ENCODE measurements at regions not wholly inside any gene's neighbourhood (a gene's known extent, or its start where the extent isn't known, plus 50 kb on each side); places are given as distances from the start of the nearest gene placed in this dataset.

- DNase-seq (ENCODE audit: low spot score) = no peak
These were observed 403.4 kb upstream of the MC4R start for GRCh38 chr18:60775978-60776377.

DNA sequence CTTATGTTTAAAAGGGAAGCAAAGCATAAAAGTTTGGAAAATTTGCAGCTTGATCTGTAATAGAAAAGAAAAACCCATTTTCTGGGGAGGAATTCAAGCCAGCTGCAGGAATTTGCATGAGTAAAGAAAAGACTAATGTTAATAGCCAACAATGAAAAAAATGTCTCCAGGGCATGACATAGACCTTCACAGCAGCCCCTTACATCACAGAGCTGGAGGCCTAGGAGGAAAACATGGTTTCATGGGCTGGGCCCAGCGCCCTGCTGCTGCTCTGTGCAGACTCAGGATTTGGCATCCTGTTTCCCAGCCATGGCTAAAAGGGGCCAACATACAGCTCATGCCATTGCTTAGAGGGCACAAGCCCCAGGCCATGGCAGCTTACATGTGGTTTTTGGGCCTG lies 411.6 kb upstream of the MC4R start:
- no peak for DNase-seq (ENCODE audit: low spot score)

GRCh38 chr18:60794802-60795201 lies 422.2 kb upstream of the MC4R start:
- no peak for DNase-seq (ENCODE audit: low spot score)

DNA sequence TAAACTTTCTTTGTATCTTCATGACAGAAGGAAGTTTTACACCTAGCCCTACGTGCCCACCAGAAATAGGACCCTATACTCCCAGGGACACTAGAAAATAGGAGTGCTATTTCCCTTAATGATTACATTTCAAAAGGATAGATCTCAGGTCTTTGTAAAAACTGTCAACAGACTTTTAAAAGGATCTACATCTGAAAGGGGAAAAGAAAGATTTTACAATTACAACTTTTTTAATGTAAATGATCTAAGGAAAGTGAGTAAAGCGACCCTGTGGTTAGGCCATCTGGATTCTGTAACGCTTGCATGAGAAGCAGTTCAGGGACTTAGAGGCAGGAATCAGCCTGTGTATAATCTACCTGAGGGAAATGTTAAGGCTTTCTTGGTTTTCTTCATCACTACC lies 431.8 kb upstream of the MC4R start:
- no peak for DNase-seq (ENCODE audit: low spot score)

GRCh38 chr18:60809937-60810336 lies 437.4 kb upstream of the MC4R start:
- DNase-seq (ENCODE audit: low spot score) = no peak

DNA sequence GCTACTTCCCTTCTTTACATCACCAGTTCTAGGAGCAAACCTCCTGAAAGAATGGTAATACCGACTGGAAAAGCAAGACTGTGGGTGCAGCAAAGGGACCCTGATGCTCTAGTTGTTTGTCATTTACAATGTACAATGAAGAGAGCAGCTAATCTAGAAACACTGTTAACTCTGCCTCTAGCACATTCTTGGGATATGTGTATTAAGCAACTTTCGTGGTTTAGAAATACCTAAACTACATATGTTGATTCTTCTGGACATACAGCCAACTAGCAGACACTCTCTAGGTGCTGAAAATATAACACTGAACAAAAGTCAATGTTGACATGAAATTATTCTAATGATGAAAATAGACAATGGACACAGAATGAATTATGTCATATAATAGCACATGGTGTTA lies 440.3 kb upstream of the MC4R start:
- no peak for DNase-seq (ENCODE audit: low spot score)

GRCh38 chr18:60826346-60826745 lies 453.8 kb upstream of the MC4R start:
- DNase-seq (ENCODE audit: low spot score) = no peak

- no peak for DNase-seq (ENCODE audit: low spot score)
These were observed 459.4 kb upstream of the MC4R start for GRCh38 chr18:60831971-60832370.

DNA sequence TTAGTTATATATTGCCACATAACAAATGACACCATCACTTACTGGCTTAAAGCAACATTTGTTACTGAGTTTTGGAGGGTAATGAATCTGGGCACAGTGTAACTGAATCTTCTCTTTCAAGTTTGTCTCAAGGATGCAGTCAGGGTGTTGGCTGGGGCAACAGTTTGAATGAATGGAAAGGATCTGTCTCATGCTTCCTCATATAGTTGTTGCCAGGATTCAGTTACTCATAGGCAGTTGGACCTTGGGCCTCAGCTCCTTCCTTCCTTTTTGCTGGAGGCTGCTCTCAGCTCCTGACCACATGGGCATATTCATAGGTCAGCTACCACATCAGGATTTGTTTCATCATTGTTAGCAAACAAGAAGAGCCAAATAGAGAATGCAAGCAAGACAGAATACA lies 466.1 kb upstream of the MC4R start:
- no peak for DNase-seq (ENCODE audit: low spot score)

DNA sequence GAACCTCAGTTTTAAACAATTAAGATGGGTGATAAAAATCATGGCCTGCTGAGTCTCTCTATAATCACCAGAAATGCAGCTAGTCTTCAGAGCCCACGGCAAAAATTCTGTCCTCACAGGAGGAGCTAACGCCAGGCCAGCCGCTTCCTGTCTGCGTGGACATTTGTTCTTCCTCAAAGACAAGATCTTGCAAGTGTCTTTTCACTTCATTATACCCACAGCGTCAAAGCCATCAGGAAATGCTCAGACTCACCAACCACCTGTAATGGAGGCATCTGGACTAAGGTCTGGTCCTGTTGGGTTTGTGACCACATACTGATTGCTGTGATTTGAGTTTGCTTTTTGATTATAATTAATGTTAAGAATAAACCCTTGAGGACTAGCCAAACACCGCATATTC lies 473.8 kb upstream of the MC4R start:
- DNase-seq (ENCODE audit: low spot score) = no peak

DNA sequence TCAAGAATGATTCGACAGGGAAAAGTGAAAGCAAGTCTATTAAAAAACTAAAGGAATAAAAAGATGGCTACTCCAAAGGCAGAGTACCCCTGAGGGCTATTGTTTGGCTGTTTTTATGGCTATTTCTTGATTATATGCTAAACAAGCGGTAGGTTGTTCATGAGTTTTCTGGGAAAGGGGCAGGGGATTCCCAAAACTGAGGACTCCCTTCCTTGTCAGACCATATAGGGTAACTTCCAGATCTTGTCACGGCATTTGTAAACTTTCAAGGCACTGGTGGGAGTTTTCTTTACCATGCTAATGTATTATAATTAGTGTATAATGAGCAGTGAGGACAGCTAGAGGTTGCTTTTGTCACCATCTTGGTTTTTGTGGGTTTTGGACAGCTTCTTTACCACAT lies 474.9 kb upstream of the MC4R start:
- DNase-seq (ENCODE audit: low spot score) = no peak

DNA sequence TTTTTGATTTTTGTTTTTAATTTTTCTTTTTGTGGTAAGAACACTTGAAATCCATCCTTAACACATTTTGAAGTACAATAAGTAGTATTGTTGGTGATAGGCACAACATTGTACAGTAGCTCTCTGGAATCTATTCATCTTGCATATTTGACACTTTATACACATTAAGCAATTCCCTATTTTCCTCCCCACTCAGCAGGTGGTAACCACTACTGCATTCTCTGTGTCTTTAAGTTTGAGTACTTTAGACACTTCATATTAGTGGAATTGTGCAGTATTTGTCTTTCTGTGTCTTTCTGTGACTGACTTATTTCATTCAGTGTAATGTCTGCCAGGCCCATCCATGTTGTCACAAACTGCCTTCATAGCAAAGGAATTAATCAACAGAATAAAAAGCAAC lies 471.7 kb upstream of the CDH20 start:
- DNase-seq (ENCODE audit: low spot score) = no peak

DNA sequence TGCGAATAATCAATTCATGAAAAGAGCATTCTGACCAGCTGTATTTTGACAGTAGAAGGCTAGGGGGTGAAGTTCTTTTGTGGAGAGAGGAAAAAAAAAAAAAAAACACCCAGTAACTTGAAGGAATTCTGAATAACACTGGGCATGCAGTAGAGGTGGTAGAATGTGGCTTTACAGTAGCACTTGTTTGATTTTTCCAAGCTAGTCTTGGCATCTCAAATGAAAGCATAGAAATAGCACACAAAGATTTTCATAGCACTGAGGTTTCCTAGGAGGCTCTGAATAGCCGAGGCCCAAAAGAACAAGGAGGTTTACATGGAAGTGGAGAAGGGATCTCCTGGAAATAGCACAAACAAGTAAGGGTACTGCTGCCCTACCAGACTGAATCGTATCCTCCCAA lies 470.2 kb upstream of the CDH20 start:
- no peak for DNase-seq (ENCODE audit: low spot score)

GRCh38 chr18:60865801-60866200 lies 467.4 kb upstream of the CDH20 start:
- no peak for DNase-seq (ENCODE audit: low spot score)

GRCh38 chr18:60870261-60871153 lies 462.7 kb upstream of the CDH20 start:
- DNase-seq (ENCODE audit: low spot score) = no peak

DNA sequence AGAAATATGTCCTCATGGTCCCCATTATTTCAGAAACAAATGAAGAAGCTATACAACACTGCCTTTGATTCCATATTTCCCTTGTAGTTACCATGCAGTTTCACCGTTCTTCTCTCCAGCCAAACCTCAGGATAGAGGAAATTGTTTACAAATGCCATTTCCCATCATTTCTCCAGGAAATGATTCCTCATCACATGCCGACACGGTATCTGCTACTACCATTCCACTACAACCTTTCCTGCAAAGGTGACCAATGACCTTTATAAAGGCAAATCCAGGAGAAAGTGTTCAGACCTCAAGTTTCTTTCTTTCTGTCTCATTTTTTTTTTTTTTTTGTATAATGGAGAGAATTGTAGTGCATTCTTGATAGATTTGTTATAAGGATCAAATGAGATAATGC lies 460.8 kb upstream of the CDH20 start:
- DNase-seq (ENCODE audit: low spot score) = no peak

- DNase-seq (ENCODE audit: low spot score) = no peak
These were observed 459.5 kb upstream of the CDH20 start for GRCh38 chr18:60873708-60874107.

DNA sequence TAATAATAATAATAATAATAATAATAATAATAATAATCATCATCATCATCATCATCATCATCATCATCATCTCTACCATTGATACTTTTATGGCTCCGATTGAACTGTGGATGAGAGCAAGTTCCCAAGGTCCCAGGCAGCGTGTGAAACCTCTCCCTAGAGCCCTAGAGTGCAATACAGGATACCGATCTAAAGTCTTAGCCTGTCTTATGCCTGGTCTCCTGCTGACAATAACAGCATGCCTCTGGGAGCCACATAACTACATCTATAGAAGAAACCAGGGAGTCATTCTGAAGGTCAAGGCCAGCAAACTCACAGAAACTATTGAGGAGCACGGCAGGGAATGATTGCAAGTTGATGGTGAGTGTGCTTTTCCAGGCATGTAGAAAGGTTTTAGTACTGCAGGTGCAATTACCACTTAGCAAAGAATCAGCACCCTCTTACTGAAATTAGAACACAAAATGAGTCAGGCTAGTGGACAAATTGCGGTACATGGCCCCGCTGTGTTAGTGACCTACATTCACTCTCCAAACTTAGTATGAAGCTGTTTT lies 457.2 kb upstream of the CDH20 start:
- no peak for DNase-seq (ENCODE audit: low spot score)

DNA sequence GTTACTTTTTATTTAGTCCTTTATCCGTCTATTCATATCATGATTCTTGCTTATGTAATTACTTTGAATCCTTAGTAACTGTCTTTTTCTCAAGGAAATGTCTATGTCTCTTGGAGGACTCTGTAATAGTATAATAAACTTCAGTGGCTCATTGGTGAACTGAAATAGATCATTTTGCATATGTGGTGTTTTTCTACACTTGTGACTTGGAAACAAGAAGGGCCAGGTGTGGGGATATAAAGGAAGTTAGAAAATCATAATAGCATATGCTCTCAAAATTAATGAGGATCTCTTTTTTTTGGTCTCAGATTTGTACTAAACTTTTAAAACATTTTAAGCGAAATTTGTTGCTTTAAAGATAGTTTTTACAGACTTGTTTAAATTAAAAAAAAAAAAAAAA lies 453.0 kb upstream of the CDH20 start:
- DNase-seq (ENCODE audit: low spot score) = no peak

- DNase-seq (ENCODE audit: low spot score) = no peak
These were observed 449.6 kb upstream of the CDH20 start for GRCh38 chr18:60883587-60883986.

GRCh38 chr18:60888071-60888624 lies 445.1 kb upstream of the CDH20 start:
- no peak for DNase-seq (ENCODE audit: low spot score)

DNA sequence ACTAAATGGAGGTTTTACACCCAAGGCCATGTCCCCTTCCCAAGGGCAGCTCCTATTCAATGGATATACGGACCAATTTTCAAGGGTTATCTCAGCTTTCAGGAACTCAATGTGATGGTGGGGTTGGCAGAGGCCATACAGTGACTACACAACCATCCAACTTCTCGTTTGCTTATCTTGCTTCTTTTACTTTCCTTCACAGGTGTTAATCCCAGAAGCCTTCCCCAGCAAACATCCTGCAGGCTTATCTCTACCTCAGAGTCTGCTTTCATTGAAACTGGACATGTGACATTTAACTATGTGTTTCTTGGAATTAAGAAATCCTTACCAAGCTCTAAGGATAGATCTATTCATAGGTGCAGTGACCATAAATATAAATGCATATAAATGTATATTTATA lies 443.8 kb upstream of the CDH20 start:
- DNase-seq (ENCODE audit: low spot score) = no peak

GRCh38 chr18:60891936-60892335 lies 441.3 kb upstream of the CDH20 start:
- no peak for DNase-seq (ENCODE audit: low spot score)

DNA sequence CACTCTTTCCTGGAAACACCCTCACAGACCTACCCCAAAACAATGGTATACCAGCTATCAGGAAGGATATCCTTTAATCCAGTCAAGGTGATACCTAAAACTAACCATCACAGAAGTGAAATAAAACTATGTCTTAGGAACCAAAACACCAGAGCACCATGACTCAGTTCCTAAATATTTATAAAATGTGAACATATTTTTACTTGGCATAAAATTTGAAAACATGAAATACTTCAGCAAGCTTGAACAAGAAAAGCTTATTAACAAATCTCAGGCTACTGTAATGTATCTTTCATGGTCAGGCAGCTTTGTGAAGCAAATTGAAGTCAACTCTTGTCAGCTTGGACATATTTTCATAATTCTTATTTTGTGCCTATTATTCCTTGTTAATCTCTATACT lies 440.8 kb upstream of the CDH20 start:
- no peak for DNase-seq (ENCODE audit: low spot score)
